ENCODE measurements at regions not wholly inside any gene's neighbourhood (a gene's known extent, or its start where the extent isn't known, plus 50 kb on each side); places are given as distances from the start of the nearest gene placed in this dataset.

GRCh38 chr2:16747689-16748088 lies 82.1 kb upstream of the CYRIA start:
- TF ChIP-seq CTCF (IDR thresholded peaks at IDR 0.05): no peak
- TF ChIP-seq POLR2A (IDR thresholded peaks at IDR 0.05): no peak
